ENCODE measurements at regions not wholly inside any gene's neighbourhood (a gene's known extent, or its start where the extent isn't known, plus 50 kb on each side); places are given as distances from the start of the nearest gene placed in this dataset.

- 90% methylated on average over 5 of the region's 5 CpGs for WGBS (ENCODE audit: low lambda C conversion rate)
- no peaks in the 10 kb centered on the region for H3K27me3 ChIP-seq (ENCODE audit: insufficient read depth)
Measured at GRCh38 chr3:162014284-162014683, 517.7 kb downstream of the OTOL1 start.

DNA sequence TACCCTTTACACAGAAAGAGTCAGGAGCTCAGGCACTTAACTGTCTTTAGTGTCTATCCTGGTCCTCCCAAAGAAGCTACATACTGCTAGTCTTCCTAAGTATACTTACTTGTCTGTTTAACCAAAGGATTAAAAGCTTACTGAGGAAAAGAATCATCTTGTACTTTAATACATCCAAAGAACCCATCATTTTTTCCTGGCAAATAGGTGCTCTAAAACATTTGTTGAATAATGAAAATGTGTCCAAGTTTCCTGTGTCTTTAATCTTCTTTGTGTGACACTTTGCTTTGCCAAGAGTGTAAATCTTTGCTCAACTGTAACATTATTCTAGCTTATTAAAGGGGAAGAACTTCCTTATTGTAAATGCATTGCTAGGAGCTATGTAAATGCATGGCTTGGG is 519.2 kb downstream of the OTOL1 start:
- H3F3A ChIP-seq (replicated peaks; ENCODE audit: insufficient read depth), result no peaks in the 10 kb centered on the region
- H3K27me3 ChIP-seq (ENCODE audit: insufficient read depth), result no peaks in the 10 kb centered on the region
- peaks cover 0 to 11% of the 10 kb centered on the region in 2 experiments; a peak in 1 of 4 replicates for H3K4me1 ChIP-seq (ENCODE audit: control insufficient read depth in 1 of 2, insufficient read depth in 2 of 2, low read depth in 1 of 2, low read length in 1 of 2)
- no peaks in the 10 kb centered on the region for H3K9me2 ChIP-seq
- H3K36me3 ChIP-seq (replicated peaks in 1 of 2; ENCODE audit: control insufficient read depth in 1 of 2, insufficient read depth in 2 of 2, low read length in 1 of 2), result no peaks in the 10 kb centered on the region
- H3K9me3 ChIP-seq, result no peaks in the 10 kb centered on the region
- no peak overlapping the region for H2AFZ ChIP-seq (ENCODE audit: low read depth)
- no peak for DNase-seq
- H3K27ac ChIP-seq (ENCODE audit: low read depth in 2 of 2, low read length in 1 of 2), result no peak overlapping the region
- no peaks in the 10 kb centered on the region for H4K20me1 ChIP-seq (ENCODE audit: insufficient read depth)
- H3K4me3 ChIP-seq (ENCODE audit: low read depth in 2 of 2, low read length in 1 of 2), result no peak overlapping the region
- H3K9ac ChIP-seq, result no peak overlapping the region
- ChIA-PET POLR2A (no interaction called here), CTCF (no interaction called here)
- TF ChIP-seq FOSL2 (IDR thresholded peaks at IDR 0.05; ENCODE audit: borderline replicate concordance, low read depth) (no peak), POLR2AphosphoS5 (IDR thresholded peaks at IDR 0.05; ENCODE audit: low read depth, low read length) (no peak), RXRA (IDR thresholded peaks at IDR 0.05; ENCODE audit: borderline replicate concordance, low read depth) (no peak), GABPA (IDR thresholded peaks at IDR 0.05; ENCODE audit: low read depth) (no peak), FOXM1 (IDR thresholded peaks at IDR 0.05; ENCODE audit: low read depth) (no peak), GATA2 (CRISPR knock-in tag; IDR thresholded peaks at IDR 0.05) (no peak), ELF1 (IDR thresholded peaks at IDR 0.05) (no peak), PBX3 (IDR thresholded peaks at IDR 0.05) (no peak), RFX5 (IDR thresholded peaks at IDR 0.05; ENCODE audit: low read length) (no peak), CHD2 (IDR thresholded peaks at IDR 0.05; ENCODE audit: low read length, partially characterized antibody) (no peak), SIN3A (IDR thresholded peaks at IDR 0.05; ENCODE audit: borderline replicate concordance, low read depth, low read length) (no peak), MXI1 (IDR thresholded peaks at IDR 0.05; ENCODE audit: low read depth, low read length) (no peak), CTCF (IDR thresholded peaks at IDR 0.05) (no peak), ZBTB33 (IDR thresholded peaks at IDR 0.05; ENCODE audit: borderline replicate concordance, low read depth) (no peak), TCF12 (IDR thresholded peaks at IDR 0.05) (no peak), FOXJ3 (CRISPR knock-in tag; IDR thresholded peaks at IDR 0.05) (no peak), MEF2A (IDR thresholded peaks at IDR 0.05; ENCODE audit: borderline replicate concordance, low read depth) (no peak), JUND (IDR thresholded peaks at IDR 0.05) (no peak), NRF1 (IDR thresholded peaks at IDR 0.05; ENCODE audit: low read depth, low read length) (no peak)
- TF ChIP-seq, protein P1, sequence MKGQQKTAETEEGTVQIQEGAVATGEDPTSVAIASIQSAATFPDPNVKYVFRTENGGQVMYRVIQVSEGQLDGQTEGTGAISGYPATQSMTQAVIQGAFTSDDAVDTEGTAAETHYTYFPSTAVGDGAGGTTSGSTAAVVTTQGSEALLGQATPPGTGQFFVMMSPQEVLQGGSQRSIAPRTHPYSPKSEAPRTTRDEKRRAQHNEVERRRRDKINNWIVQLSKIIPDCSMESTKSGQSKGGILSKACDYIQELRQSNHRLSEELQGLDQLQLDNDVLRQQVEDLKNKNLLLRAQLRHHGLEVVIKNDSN (IDR thresholded peaks at IDR 0.05; ENCODE audit: borderline replicate concordance, low read depth), result no peak
- H3K4me2 ChIP-seq, result no peak overlapping the region
- H3K79me2 ChIP-seq (ENCODE audit: insufficient read depth), result no peaks in the 10 kb centered on the region

More at GRCh38 chr3:162014284-162014683, 517.7 kb downstream of the OTOL1 start:
- H3K79me2 ChIP-seq (ENCODE audit: insufficient read depth), result no peaks in the 10 kb centered on the region
- H3K4me3 ChIP-seq (ENCODE audit: low read depth in 2 of 2, low read length in 1 of 2), result no peak overlapping the region
- no peaks in the 10 kb centered on the region for H3K9me3 ChIP-seq
- H3K4me1 ChIP-seq (ENCODE audit: control insufficient read depth in 1 of 2, insufficient read depth in 2 of 2, low read depth in 1 of 2, low read length in 1 of 2), result peaks cover 0 to 11% of the 10 kb centered on the region in 2 experiments; a peak in 1 of 4 replicates
- no peaks in the 10 kb centered on the region for H4K20me1 ChIP-seq (ENCODE audit: insufficient read depth)
- no peak for DNase-seq
- ChIA-PET CTCF (interaction anchor here (1.2 kb wide), 1 partner anchor 56 kb away, joined by 3 read pairs; no protein-coding TSS in a partner anchor), POLR2A (no interaction called here)
- no peaks in the 10 kb centered on the region for H3K9me2 ChIP-seq
- H2AFZ ChIP-seq (ENCODE audit: low read depth), result no peak overlapping the region
- TF ChIP-seq CHD2 (IDR thresholded peaks at IDR 0.05; ENCODE audit: low read length, partially characterized antibody) (no peak), MAX (IDR thresholded peaks at IDR 0.05; ENCODE audit: low read depth) (no peak), FOXM1 (IDR thresholded peaks at IDR 0.05; ENCODE audit: low read depth) (no peak), ELF1 (IDR thresholded peaks at IDR 0.05) (no peak), POLR2AphosphoS5 (IDR thresholded peaks at IDR 0.05; ENCODE audit: low read depth, low read length) (no peak), SMC3 (IDR thresholded peaks at IDR 0.05; ENCODE audit: low read depth, low read length) (no peak)
- H3K4me2 ChIP-seq, result no peak overlapping the region
- no peak overlapping the region for H3K27ac ChIP-seq (ENCODE audit: low read depth in 2 of 2, low read length in 1 of 2)
- H3K36me3 ChIP-seq (replicated peaks in 1 of 2; ENCODE audit: control insufficient read depth in 1 of 2, insufficient read depth in 2 of 2, low read length in 1 of 2), result no peaks in the 10 kb centered on the region
- H3F3A ChIP-seq (replicated peaks; ENCODE audit: insufficient read depth), result no peaks in the 10 kb centered on the region
- no peak overlapping the region for H3K9ac ChIP-seq
